MM.1S (cell line): ENCODE measurements at regions not wholly inside any gene's neighbourhood (a gene's known extent, or its start where the extent isn't known, plus 50 kb on each side); places are given as distances from the start of the nearest gene placed in this dataset.

Experiments used
- CTCF ChIP-seq: fragments of 300-600 bp; sonication (generic); IDR thresholded peaks from 2 replicates; pipeline ENCODE4 v1.5.1; 2016; ENCODE audit warnings: antibody characterized with exemption, low read length, mixed read lengths
- EZH2 ChIP-seq: fragments of 300-600 bp; sonication (generic); optimal IDR thresholded peaks from 2 replicates; pipeline ENCODE3; 2017; ENCODE audit warnings: low read depth, mild to moderate bottlenecking, antibody characterized with exemption, low read length, mixed read lengths

- TF ChIP-seq CTCF (no peak), EZH2 (no peak)
Measured at GRCh38 chrX:78452356-78452755, 124.9 kb upstream of the CYSLTR1 start.
